ENCODE measurements at regions not wholly inside any gene's neighbourhood (a gene's known extent, or its start where the extent isn't known, plus 50 kb on each side); places are given as distances from the start of the nearest gene placed in this dataset.

DNA sequence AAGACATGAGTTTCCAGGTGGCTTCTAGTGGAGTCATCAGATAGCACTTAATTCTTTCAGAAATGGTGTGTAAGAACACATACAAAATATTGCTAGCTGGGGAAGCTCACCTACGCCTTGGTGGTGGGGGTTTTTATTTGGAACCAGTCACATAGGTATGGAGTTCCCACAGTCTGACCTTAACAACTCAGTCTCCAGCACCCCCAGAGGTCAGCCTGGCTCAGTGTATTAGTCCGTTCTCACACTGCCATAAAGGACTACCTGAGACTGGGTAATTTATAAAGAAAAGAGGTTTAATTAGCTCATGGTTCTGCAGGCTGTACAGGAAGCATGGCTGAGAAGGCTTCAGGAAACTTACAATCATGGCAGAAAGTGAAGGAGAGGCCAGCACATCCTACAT lies 317.5 kb upstream of the ZC3H12C start:
- no peaks in the 10 kb centered on the region for H3K36me3 Mint-ChIP-seq (ENCODE audit: low read depth, unreplicated experiment)
- TF ChIP-seq, protein P1, sequence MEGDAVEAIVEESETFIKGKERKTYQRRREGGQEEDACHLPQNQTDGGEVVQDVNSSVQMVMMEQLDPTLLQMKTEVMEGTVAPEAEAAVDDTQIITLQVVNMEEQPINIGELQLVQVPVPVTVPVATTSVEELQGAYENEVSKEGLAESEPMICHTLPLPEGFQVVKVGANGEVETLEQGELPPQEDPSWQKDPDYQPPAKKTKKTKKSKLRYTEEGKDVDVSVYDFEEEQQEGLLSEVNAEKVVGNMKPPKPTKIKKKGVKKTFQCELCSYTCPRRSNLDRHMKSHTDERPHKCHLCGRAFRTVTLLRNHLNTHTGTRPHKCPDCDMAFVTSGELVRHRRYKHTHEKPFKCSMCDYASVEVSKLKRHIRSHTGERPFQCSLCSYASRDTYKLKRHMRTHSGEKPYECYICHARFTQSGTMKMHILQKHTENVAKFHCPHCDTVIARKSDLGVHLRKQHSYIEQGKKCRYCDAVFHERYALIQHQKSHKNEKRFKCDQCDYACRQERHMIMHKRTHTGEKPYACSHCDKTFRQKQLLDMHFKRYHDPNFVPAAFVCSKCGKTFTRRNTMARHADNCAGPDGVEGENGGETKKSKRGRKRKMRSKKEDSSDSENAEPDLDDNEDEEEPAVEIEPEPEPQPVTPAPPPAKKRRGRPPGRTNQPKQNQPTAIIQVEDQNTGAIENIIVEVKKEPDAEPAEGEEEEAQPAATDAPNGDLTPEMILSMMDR (IDR thresholded peaks at IDR 0.05; ENCODE audit: unreplicated experiment), result no peak
- H3K27ac Mint-ChIP-seq (ENCODE audit: unreplicated experiment), result no peak overlapping the region
- DNase-seq (ENCODE audit: low spot score), result no peak
- H3K9me3 Mint-ChIP-seq (ENCODE audit: unreplicated experiment), result no peaks in the 10 kb centered on the region
- no peaks in the 10 kb centered on the region for H3K4me1 Mint-ChIP-seq (ENCODE audit: unreplicated experiment)
- no peak overlapping the region for H3K4me3 Mint-ChIP-seq (ENCODE audit: unreplicated experiment)
- H3K27me3 Mint-ChIP-seq (ENCODE audit: unreplicated experiment), result no peaks in the 10 kb centered on the region

DNA sequence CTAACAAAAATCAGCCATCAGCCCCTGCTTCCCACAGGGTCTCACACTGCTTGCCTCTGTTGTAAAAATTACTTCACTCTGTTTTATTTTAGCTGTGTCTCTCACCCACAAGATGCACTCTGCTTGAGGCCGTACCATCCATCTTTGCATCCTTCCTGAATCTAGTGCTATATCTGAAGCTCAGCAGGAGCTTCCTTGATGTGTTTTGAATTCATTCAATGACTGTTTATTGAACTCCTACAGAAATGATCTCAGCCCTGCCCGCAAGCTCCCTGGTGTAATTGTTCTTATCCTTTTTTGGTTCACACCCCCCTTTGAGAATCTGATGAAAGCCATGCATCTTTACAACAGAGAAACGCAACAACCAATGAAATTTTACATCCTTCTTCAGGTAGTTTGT lies 310.2 kb upstream of the ZC3H12C start:
- no peak overlapping the region for H3K4me3 Mint-ChIP-seq (ENCODE audit: unreplicated experiment)

DNA sequence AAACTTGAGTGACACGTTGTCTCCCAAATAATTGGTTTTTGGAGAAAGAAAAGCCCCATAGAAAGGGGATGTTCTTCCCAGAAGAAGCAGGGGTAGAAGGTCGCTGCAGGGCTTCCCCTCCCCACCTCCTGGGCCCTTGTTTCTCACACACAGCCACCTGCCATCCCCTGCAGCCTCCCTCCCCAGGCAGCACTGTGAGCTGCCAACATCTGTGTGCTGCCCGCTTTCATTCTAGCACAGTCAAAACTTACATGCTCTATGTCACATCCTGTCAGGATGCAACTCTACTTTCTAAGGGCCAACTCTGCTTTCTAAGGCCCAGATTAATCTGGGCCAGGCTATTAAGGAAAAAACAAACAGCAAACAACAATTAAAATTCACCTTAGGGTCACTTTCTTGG lies 309.4 kb upstream of the ZC3H12C start:
- TF ChIP-seq, protein P1 (IDR thresholded peaks at IDR 0.05; ENCODE audit: unreplicated experiment), result no peak
- Mint-ChIP-seq H3K4me3 (ENCODE audit: unreplicated experiment) (no peak overlapping the region), H3K36me3 (ENCODE audit: low read depth, unreplicated experiment) (no peaks in the 10 kb centered on the region)

More for the DNA sequence above, 310.2 kb upstream of the ZC3H12C start:
- TF ChIP-seq, protein P1 (IDR thresholded peaks at IDR 0.05; ENCODE audit: unreplicated experiment), result no peak
- Mint-ChIP-seq H3K27ac (ENCODE audit: unreplicated experiment) (no peak overlapping the region), H3K9me3 (ENCODE audit: unreplicated experiment) (no peaks in the 10 kb centered on the region), H3K36me3 (ENCODE audit: low read depth, unreplicated experiment) (no peaks in the 10 kb centered on the region), H3K4me1 (ENCODE audit: unreplicated experiment) (no peaks in the 10 kb centered on the region), H3K27me3 (ENCODE audit: unreplicated experiment) (no peaks in the 10 kb centered on the region)
- no peak for DNase-seq (ENCODE audit: low spot score)

DNA sequence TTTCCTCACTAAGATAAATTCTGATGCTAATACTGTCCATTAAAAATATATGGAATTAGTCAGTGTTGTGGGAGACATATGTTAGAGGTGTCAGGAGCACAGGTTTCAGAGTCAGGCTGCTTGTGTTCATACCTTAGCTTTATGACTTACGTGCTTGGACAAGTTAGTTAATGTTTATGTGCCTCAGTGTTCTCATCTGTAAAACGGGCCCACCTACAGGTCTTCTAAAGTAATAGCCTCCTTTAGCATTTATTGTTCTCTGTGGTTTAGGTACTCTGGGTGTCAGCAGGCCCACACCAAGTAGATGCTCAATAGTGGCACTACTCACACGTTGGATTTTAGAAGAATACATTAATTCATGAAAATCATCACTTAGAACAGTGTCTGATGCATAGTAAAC lies 308.7 kb upstream of the ZC3H12C start:
- no peak for DNase-seq (ENCODE audit: low spot score)
- Mint-ChIP-seq H3K4me1 (ENCODE audit: unreplicated experiment) (no peaks in the 10 kb centered on the region), H3K4me3 (ENCODE audit: unreplicated experiment) (no peak overlapping the region), H3K27me3 (ENCODE audit: unreplicated experiment) (no peaks in the 10 kb centered on the region), H3K36me3 (ENCODE audit: low read depth, unreplicated experiment) (no peaks in the 10 kb centered on the region), H3K27ac (ENCODE audit: unreplicated experiment) (no peak overlapping the region), H3K9me3 (ENCODE audit: unreplicated experiment) (no peaks in the 10 kb centered on the region)
- TF ChIP-seq, protein P1 (IDR thresholded peaks at IDR 0.05; ENCODE audit: unreplicated experiment), result no peak

More for the DNA sequence above, 309.4 kb upstream of the ZC3H12C start:
- no peak for DNase-seq (ENCODE audit: low spot score)
- H3K27me3 Mint-ChIP-seq (ENCODE audit: unreplicated experiment), result no peaks in the 10 kb centered on the region
- H3K9me3 Mint-ChIP-seq (ENCODE audit: unreplicated experiment), result no peaks in the 10 kb centered on the region
- H3K4me1 Mint-ChIP-seq (ENCODE audit: unreplicated experiment), result no peaks in the 10 kb centered on the region
- no peak overlapping the region for H3K27ac Mint-ChIP-seq (ENCODE audit: unreplicated experiment)

DNA sequence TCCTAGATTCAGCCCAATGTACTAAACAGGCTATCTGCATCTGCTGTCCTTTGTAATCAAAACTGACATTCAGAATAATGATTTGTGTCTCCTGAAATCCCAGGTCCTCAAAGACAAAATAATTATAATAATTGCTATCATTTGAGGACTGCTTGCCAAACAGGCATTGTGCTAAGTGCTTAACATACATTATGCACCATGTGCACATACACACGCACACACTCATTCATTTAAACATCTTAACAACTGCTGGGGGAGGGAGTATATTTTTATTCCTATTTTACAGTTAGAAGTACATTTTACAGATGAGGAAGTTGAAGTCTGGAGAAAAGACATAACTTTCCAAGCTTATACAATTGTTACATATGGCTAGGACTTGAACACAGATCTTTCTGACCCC lies 308.0 kb upstream of the ZC3H12C start:
- Mint-ChIP-seq H3K27ac (ENCODE audit: unreplicated experiment) (no peak overlapping the region), H3K4me3 (ENCODE audit: unreplicated experiment) (no peak overlapping the region), H3K27me3 (ENCODE audit: unreplicated experiment) (no peaks in the 10 kb centered on the region), H3K4me1 (ENCODE audit: unreplicated experiment) (no peaks in the 10 kb centered on the region), H3K36me3 (ENCODE audit: low read depth, unreplicated experiment) (no peaks in the 10 kb centered on the region), H3K9me3 (ENCODE audit: unreplicated experiment) (no peaks in the 10 kb centered on the region)
- TF ChIP-seq, protein P1 (IDR thresholded peaks at IDR 0.05; ENCODE audit: unreplicated experiment), result no peak
- DNase-seq (ENCODE audit: low spot score), result no peak
